ENCODE measurements at regions not wholly inside any gene's neighbourhood (a gene's known extent, or its start where the extent isn't known, plus 50 kb on each side); places are given as distances from the start of the nearest gene placed in this dataset.
"Not testable (repeated sequence)": the region's sequence is repeated elsewhere in the genome, so short reads cannot be mapped to it uniquely, and the experiment has no call there.

GRCh38 chr6:144617708-144618107 lies 332.6 kb downstream of the UTRN start:
- DNase-seq, result no peak
- in situ Hi-C loops (cut with MboI; ENCODE audit: low pct_unique_long_range_greater_than_20kb, low sequenced_read_pairs), result no loop called here

DNA sequence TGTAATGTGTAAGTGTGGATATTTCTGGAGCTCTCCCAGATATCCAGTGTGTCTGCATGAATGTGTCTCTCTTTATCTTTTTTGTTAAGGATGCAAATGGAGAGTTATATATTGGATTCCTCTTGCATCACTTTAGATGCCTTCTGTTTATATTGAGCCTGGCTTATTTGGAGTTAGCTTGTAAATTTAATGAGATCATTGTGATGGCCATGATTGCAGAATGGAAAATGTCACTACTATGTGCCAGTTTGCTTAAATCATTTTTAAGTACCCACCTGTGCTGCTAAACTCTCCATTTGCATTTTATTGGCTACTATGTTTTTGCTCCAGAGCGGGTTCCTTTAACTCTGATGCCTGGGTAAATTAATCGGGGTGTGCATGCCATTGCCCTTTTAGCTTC lies 334.8 kb downstream of the UTRN start:
- DNase-seq, result no peak
- in situ Hi-C loops (cut with MboI; ENCODE audit: low pct_unique_long_range_greater_than_20kb, low sequenced_read_pairs), result no loop called here

- in situ Hi-C loops (cut with MboI; ENCODE audit: low pct_unique_long_range_greater_than_20kb, low sequenced_read_pairs), result no loop called here
- DNase-seq, result no peak
These were observed 336.2 kb downstream of the UTRN start for GRCh38 chr6:144621332-144621731.

DNA sequence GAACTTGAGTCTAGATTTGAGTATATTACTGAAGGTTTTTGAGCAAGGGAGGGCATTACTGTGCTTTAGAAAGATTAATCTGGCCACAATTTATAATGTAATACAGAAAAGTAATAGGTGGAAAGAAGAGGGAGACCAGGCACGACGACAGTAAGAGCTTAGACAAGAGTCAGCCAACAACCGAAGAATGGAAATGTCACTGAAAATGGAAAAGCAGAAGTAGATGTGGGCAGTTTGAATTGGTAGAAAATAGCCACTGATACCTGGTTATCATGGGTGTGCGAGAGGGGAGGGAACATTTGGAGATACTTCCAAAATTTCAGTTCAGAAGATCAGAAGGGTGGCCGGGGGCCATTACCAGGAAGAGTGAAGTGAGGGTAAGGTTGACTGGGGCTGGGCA lies 339.1 kb downstream of the UTRN start:
- in situ Hi-C loops (cut with MboI; ENCODE audit: low pct_unique_long_range_greater_than_20kb, low sequenced_read_pairs), result no loop called here
- DNase-seq, result peak; percentile 5

- in situ Hi-C loops (cut with MboI; ENCODE audit: low pct_unique_long_range_greater_than_20kb, low sequenced_read_pairs), result no loop called here
- DNase-seq, result no peak
These were observed 339.6 kb downstream of the UTRN start for GRCh38 chr6:144624716-144625115.

GRCh38 chr6:144630857-144631256 lies 345.7 kb downstream of the UTRN start:
- in situ Hi-C loops (cut with MboI; ENCODE audit: low pct_unique_long_range_greater_than_20kb, low sequenced_read_pairs), result no loop called here
- DNase-seq, result no peak

GRCh38 chr6:144632266-144632665 lies 347.1 kb downstream of the UTRN start:
- DNase-seq, result no peak
- in situ Hi-C loops (cut with MboI; ENCODE audit: low pct_unique_long_range_greater_than_20kb, low sequenced_read_pairs), result no loop called here

GRCh38 chr6:144633886-144634285 lies 348.8 kb downstream of the UTRN start:
- in situ Hi-C loops (cut with MboI; ENCODE audit: low pct_unique_long_range_greater_than_20kb, low sequenced_read_pairs), result no loop called here
- no peak for DNase-seq

GRCh38 chr6:144634371-144634770 lies 349.2 kb downstream of the UTRN start:
- DNase-seq, result no peak
- in situ Hi-C loops (cut with MboI; ENCODE audit: low pct_unique_long_range_greater_than_20kb, low sequenced_read_pairs), result no loop called here

DNA sequence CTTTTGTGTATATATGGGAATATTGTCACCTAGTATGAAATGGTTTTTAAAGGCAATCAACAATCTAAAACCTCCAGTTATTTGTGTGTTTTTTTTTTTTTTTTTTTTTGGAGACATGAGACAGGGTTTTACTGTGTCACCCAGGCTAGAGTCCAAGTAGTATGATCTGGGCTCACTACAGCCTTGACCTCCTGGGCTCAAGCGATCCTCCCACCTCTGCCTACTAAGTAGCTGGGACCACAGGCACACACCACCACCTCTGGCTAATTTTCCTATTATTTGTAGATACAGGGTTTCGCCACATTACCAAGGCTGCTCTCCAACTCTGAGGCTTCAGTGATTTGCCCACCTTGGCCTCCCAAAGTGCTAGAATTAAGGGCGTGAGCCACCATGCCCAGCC lies 349.9 kb downstream of the UTRN start:
- in situ Hi-C loops (cut with MboI; ENCODE audit: low pct_unique_long_range_greater_than_20kb, low sequenced_read_pairs), result no loop called here
- no peak for DNase-seq

DNA sequence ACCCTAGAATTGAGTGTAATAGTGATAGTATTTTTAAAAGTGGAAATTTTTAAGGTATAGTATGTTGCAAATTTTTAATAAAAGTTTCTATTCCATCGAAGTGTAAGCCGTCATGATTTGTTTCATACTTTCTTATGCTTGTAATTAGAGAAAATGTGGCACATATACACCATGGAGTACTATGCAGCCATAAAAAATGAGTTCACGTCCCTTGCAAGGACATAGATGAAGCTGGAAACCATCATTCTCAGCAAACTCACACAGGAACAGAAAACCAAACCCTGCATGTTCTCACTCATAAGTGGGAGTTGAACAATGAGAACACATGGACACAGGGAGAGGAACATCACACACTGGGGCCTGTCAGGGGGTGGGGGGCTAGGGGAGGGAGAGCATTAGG lies 350.9 kb downstream of the UTRN start:
- DNase-seq; in situ Hi-C loops (cut with MboI; ENCODE audit: low pct_unique_long_range_greater_than_20kb, low sequenced_read_pairs): not testable (repeated sequence)

DNA sequence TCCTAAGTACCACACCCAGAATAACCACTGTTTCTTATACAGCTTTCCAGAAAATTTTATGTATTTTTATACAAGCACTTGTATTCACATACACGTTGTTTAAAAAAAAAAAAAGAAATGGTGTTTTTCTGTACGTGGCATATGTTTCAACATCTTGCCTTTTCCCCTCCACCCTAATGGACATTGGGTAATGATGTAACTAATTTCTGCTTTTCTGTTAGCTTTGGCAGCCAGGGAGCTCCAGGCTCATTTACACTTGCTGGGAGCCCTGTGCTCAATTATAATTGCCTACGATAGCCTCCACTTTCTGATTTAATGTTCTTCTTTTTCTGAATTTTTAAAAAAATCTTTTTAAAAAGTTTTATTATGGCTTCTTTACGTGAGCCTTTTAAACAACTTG lies 352.4 kb downstream of the UTRN start:
- DNase-seq, result no peak
- in situ Hi-C loops (cut with MboI; ENCODE audit: low pct_unique_long_range_greater_than_20kb, low sequenced_read_pairs), result no loop called here

- no peak for DNase-seq
- in situ Hi-C loops (cut with MboI; ENCODE audit: low pct_unique_long_range_greater_than_20kb, low sequenced_read_pairs), result no loop called here
These were observed 354.5 kb downstream of the UTRN start for GRCh38 chr6:144639654-144640053.

DNA sequence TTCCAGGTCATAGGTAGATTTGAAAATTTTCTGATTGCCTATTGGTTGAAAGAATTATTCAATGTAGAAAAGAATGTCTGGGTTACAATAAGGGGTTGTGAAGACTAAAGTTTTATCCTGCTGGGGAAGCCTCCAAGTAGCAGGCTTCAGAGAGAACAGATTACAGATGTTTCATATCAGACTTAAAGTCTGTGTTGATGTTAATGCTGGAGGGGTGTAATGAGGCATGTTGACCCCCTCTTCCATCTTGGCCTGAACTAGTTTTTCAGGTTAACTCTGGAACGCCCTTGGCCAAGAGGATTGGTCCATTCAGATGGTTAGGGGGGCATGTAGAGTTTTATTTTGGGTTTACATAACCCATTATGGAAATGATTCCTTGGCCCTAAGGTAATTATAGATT lies 356.2 kb downstream of the UTRN start:
- no peak for DNase-seq
- in situ Hi-C loops (cut with MboI; ENCODE audit: low pct_unique_long_range_greater_than_20kb, low sequenced_read_pairs), result no loop called here

- no peak for DNase-seq
- in situ Hi-C loops (cut with MboI; ENCODE audit: low pct_unique_long_range_greater_than_20kb, low sequenced_read_pairs), result no loop called here
These were observed 359.6 kb downstream of the UTRN start for GRCh38 chr6:144644776-144645175.

GRCh38 chr6:144646093-144647056 lies 361.2 kb downstream of the UTRN start:
- in situ Hi-C loops (cut with MboI; ENCODE audit: low pct_unique_long_range_greater_than_20kb, low sequenced_read_pairs), result no loop called here
- no peak for DNase-seq

DNA sequence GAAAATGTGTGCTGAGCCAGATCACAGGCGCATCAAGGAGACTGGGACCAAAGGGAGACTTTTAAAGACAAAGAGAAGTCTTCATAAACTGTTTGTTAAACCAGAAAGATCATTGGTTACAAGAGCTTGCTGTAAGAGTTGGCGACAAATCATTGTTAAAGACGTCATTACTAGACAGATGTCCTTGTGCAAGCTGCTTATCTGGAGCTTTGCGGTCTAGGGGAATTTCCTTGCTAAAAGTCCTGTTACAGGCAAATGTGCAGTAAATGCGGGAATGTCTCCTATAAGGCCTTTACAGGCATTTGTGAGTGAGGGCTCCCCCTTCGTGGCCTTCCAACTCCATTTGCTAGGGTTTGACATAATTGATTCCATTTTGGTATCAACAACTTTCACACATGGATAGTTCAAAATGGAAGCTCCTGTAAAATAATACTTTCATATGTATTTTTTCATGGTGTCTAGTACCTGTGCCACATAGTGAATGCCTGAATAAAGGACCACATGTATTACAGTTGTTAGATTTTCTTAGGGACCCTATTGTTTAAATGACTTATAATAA lies 362.4 kb downstream of the UTRN start:
- DNase-seq, result no peak
- in situ Hi-C loops (cut with MboI; ENCODE audit: low pct_unique_long_range_greater_than_20kb, low sequenced_read_pairs), result no loop called here

DNA sequence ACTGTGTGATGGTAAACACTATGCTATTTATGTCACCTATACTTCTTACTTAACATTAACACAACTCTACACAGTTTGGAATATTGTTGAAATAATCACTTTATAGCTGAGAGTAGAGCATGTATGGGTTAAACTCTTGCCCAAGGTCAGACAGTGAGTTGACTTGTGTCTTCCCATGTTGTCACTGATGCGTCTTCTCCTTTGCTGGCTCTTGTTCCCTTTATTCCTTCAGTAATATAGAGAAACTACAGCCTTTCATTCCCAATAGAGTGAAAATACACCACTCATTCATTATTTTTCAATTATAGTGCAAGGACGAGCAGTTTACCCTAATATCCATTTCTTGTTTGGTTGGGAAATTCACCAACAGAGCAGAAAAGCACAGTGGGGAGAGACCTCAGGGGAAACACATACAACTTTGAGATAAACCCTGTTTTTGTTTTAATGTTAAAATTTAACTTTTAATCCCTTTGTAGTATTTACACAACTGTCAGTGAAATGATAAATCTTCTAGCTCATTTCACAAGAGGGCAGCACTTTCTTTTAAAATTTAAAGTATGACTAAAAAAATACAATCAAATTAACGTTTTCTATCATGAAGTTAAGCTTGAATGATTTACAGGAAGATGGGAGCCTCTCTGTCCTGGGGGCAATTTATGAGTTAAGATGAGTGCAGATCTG lies 363.0 kb downstream of the UTRN start:
- in situ Hi-C loops (cut with MboI; ENCODE audit: low pct_unique_long_range_greater_than_20kb, low sequenced_read_pairs), result no loop called here
- DNase-seq, result no peak

- no peak for DNase-seq
- in situ Hi-C loops (cut with MboI; ENCODE audit: low pct_unique_long_range_greater_than_20kb, low sequenced_read_pairs), result no loop called here
These were observed 363.9 kb downstream of the UTRN start for GRCh38 chr6:144649085-144649484.

DNA sequence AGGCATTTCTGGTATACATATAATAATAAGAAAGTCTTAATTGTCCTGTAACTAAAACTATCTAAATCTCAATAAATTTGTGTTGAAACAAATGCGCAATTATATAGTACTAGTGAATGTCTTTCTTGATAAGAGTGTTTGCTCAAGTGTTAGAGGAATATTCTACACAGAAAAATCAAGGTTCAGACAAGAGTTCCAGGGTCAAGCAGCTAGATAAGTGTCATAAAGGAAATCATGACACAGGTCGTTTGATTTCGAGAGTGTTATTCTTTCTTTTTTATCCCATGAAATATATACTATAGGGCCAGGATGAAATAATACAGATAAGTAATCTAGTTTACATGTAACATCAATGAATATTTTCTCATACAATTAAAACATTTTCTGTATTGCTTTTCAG lies 366.1 kb downstream of the UTRN start:
- in situ Hi-C loops (cut with MboI; ENCODE audit: low pct_unique_long_range_greater_than_20kb, low sequenced_read_pairs), result no loop called here
- no peak for DNase-seq
